GM21390 (cell line): ENCODE measurements at regions not wholly inside any gene's neighbourhood (a gene's known extent, or its start where the extent isn't known, plus 50 kb on each side); places are given as distances from the start of the nearest gene placed in this dataset.
"Not testable (repeated sequence)": the region's sequence is repeated elsewhere in the genome, so short reads cannot be mapped to it uniquely, and the experiment has no call there.

ENCODE experiments used
- ATAC-seq: cut with Tn5 transposase; IDR thresholded peaks from one replicate; pipeline ENCODE4 v1.9.1; 2021; ENCODE audit not compliant: unreplicated experiment

DNA sequence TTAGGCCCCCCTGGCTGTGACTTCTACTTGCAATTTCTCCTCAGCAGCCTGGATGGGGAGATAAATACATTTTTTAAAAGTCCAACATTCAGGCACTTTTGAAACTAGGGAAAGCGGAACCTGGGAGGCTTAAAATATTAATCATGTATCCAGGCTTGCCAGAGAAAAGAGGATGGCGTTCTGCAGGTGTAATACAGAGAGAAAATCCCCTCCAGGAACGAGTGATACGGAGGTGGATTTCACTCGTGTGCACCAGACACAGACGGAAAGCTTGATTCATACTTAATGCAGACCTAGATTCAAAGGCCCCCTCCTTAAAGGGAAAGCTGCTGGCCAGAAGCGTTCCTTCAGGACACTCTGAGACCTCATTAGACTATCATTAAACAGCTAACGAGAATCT is 354.0 kb upstream of the BOD1L1 start:
- no peak for ATAC-seq

DNA sequence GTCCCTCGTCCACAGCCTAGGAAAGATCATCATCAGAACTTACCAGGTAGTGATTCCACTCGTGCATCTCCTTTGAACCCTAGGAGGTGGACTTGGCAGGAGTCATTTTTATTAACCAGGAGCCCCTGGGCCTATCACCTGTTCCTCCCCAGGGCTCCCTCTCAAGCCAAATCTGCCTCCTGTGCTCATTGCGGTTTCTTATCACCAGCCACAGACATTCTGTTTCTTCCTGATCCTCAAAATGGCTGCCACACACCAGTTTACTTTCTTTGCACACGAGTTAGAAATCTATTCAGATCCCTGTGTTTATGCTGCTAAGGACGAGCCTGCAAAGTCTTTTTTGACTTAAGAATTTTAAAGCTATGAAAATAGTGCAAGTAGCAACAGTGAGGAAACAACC is 354.5 kb upstream of the BOD1L1 start:
- no peak for ATAC-seq

DNA sequence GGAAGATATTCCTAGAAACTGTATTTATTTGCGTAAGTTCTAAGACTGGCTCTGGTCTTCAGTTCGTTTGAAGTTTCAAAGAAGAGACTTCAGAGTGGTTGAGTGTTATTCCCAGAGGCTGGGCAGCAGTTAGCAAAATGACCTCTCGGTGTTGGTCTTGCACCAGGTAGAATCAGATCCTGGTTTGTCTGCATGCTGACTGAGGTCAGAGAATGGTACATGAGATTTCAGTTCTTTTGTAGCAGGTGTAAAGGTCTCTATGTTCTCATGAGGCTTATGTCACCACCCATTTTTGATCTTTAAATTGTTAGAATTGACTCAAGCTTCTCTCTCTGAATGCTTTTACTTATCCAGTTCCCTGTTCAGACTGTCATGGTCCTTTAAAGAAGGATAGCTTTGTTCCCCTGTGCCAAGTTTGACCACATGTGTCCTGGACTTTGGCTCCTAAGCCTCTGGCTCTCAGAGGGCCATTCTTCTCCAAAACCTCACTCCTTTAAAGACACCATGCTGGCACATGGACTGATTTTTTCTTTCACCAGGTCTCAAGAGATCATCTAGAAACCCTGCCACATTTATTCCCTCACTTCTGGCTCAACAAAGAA is 355.8 kb upstream of the BOD1L1 start:
- no peak for ATAC-seq

DNA sequence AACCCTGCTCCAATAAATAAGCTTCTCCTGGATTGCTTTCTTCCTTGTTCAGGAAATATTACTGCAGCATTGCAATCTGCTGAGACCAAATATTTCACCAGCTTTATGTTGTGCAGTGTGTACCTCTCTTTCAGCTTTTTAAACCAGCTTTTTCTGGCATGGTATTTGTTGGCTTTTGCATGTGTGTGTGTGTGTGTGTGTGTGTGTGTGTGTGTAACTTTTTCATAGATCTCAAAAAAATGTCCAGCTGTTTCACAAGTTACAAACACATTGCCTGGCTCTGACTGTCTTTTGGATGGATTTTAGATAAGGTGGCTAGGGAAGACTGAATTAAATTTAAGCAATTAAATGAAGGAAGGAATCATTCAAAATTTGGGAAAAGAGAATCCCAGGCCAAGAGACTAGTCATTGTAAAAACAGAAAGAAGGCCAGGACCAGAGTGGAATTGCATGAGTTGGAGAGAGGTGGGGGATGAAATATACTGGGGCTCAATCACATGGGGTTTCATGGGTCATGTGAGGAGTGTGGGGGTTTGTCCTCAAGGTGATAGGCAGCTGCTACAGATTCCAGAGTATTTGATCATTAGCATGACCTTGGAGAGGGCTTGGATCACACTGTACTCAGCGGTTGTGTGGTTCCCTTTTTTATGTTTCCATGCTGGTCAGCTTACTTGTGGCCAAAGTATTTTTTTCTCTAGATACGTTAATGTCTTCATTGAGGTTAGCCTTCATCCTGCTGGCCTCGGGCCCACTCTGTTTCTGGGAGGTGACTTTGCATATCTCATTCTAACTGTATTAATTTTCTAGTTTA is 357.7 kb upstream of the BOD1L1 start:
- ATAC-seq = no peak

DNA sequence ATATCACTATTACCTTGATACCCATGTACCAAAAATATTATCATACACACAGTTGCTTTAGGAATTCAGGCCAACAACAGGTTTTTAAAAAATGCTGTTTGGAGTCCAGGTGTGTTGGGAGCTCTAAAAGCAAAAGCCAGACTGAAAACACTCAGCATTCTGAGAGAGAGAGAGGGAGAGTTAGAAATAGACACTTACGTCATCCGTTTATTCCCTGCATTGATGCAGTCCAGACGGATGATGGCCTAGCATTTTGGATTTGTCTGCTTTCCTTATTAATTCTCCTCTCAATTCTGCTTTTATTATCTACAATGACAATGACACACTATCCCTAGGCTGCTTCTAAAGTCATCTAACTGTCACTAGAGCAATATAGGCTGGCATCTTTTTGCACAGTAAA is 358.3 kb upstream of the BOD1L1 start:
- ATAC-seq = no peak

DNA sequence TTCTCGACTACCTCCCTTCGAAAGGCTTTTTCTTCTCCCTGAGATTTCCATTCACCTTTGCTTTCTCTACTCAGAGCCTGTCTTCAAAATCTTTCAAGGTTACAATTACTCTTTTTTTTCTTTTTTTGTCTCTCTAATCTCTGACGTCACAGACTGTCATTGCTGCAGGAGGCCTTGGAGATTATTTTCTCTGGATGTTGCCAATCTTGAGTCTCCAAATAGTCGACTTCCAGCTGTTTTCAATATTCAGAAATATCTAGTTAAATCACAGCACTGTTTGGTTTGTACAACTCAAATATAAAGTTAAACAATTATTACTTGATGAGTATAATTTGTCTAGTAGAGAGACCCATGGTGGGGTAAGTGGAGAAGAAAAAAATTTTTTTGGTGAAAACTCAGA is 359.0 kb upstream of the BOD1L1 start:
- ATAC-seq = no peak

DNA sequence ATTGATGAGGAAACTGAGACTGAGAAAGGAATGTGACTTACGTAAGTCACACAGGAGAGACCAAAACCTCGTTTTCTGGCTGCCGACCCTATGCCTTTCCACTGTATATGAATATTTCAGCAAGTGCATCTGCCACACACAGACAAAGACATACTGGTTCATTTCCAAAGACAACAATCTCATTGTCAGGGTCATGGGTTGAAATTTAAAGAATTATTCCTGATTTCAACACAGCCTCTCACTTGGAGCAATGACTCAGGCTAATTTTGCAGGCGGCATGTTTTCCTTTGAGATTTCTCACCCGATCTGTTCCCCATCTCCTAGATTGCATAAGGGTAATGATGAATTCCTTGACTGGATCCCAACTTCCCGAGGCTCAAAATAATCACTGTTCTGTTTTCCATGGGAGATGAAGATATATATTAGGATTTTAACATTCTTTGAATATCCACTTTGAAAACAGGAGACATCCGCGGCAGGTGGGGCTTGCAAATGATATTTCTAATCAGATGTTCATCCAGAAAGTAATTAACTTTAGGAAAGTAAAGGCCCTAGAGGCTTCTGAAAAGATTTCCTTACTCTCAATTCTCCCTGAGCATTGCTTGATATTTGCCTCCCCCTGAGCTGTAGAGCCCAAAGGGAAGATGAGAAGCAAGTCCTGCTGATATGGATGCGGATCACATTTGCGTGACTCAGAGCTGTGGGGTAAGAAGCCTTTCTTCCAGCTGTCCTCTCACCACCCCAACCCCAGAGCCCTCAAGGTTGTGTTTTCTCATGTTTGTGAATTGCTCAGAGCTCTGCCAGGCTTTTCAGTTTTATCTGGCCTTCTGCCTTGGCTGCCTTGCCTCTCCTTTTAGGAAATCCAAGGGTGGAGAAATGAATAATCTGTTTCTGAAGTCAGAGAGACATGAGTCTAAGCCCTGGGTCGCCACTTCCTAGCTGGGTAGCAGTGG is 361.1 kb upstream of the BOD1L1 start:
- ATAC-seq = no peak

DNA sequence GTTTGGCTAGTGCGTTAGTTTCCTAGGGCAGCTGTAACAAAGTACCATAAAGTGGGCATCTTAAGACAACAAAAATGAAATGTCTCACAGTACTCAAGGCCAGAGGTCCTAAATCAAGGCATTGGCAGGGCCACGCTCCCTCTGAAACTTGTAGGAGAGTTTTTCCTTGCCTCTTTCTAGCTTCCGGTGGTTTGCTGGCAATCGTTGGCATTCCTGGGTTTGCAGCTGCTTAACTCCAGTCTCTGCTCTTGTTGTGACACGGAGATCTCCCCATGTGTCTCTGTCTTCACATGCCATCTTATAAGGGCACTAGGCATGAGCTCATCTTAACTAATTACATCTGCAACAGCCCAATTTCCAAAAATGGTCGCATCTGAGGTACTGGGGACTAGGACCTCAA is 362.0 kb upstream of the BOD1L1 start:
- ATAC-seq = no peak

DNA sequence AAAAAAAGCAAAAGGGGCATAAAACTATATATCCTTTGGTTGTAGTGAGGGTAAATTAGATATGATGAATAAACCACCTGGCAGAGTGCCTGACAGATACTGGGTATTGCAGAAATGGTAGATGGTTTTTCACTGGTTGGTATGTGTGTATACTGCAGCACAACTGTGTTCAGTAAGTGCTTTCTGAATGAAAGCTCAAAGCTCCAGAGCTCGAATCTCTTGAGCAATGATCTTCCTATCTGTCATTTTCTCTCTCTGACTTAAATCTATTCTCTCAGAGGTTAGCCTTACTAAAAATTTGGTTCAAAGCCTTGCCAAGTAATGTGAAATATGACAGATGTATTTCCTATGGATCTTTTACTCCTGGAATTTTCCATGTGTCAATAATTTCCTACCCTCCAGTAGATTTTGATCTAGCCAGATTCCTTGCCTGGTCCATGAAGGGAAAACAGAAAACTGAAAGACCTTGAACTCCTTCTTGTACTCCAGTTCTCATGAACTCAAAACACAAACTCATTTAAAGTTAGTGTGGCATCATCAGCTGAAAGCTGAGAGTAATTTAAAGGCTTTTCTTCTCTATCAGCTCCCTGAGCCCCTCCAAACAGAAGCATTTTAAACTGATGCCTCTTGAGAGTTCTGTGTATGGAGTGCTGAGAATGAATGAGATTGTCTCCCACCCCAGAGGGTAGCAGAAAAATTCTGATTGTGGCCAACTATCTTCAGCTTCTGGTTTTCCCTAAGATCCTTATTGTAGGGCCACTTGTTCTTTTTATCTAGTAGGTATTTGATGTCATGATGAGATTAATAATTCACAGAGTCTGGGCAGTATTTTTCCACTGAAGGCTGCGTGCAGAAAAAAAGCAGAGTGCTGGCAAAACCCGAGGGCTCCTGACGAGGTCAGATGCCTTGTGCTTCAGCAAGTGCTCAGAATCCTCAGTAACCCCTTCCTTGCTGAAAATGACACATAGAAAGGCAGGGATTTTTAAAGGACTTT is 363.4 kb upstream of the BOD1L1 start:
- no peak for ATAC-seq

DNA sequence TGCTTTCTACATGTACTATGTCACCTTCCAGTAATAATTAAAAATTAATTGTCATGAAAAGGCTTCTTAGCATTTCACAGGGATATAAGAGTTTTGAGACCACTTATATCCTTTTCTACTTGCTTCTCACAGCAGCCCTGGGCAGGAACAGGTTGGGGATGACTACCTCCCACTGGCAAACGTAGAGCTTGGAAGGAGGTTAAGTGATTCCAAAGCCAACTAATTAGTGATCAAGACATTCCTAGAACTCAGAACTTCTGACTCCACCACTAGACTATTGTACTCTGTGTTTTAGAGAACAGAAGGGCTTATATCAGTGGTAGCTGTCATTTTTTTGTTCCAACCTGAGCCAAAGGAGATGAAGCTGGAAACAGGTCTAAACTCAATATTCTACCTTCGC is 364.5 kb upstream of the BOD1L1 start:
- no peak for ATAC-seq

DNA sequence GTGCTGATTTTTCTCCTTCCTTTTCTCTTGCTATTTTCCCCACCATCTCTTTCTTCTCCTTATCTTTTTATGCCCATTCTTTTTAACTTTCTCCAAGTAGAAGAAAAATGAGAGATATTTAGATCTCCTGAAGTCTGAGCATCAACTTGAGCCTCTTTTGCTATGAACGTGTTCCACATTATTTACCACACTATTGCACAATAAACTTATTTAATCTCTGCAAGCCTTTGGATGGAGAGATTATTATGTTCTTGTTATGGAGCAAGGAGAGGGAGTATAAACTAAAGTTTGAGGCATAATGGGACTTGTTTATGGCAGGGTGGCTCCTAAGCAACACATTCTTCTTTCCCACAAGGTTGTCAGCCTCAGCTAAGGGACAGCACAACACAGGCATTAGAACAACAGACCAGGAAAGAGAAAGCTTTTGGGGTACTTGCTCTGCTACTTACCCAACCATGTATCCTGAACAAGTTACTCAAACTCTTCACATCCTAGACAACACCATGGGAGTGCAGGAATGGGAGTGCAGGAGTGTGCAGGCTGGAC is 365.5 kb upstream of the BOD1L1 start:
- no peak for ATAC-seq

DNA sequence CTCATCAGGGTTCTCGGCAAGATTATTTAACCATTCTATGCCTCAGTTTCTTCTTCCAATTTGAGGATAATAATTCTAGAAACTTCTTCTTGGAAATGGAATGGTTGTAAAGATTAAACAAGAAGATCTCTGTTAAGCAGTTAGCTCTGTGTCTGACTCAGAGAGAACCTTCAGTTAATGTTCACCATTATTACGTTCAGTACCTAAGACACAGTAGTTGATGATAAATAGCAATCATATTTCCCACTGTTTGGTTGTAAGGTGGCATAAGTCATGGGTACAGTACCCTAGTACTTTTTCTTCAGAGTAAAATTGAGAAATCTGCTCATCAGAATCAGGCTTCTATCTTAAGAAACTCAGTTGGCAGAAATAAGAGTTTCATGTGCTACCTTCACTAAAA is 366.5 kb upstream of the BOD1L1 start:
- ATAC-seq = no peak

DNA sequence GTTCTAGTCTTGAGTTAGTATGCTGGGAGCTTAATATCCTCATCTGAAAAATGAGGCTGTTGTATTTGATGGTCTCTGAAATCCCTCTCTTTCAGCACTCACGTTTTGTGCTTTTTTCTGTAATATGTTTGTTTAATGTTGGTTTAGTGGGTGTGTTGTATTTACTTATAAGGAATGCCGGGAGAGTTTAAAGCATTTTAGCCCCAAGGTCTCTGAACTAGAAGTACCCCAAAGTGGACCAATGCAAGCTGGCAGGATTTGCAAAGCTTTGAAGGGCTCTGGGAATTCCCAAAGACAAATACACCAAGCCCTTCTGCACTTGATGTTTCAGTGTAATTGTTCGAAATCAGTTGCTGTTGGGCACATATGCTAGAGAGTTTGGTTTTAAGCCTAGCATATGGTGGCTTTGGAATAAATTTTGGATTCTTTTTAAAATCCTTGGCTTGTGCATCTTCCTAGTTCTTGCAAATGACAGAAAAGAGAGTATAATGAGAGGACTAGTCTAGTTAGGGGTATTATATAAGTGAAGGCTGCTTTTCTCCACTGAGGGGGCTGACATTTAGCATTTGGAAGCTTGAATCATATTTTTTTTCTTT is 371.4 kb upstream of the BOD1L1 start:
- no peak for ATAC-seq

DNA sequence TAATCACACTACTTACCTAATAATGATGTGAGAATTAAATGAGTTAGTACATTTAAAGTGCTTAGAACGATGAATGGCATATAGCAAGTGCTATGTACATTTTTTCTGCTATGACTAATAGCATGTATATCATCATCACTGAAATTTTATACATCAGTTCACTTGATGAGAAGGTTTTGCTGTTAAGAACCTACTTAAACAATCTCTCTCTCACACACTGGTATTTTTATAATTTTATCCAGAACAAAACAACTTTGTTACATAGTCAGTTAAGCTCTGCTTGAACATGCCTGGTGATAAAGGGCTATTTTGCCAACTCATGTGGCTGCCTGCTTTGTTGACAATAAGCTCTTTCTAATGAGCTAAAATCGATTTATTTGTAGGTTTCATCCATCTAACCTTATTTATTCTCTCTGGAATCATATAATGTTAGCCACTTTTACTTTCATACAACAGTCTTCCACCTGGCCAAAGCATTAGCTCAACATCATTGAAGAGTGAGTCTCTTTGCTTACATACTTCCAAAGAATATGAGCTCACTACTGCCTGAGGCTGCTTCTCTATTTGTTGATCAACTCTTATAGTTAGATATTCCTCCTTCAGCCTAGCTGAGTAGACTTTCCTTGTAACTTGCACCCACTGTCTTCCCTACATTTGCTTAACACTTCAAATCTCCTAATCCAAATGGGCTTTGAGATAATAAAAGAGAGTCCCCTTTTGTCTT is 372.7 kb upstream of the BOD1L1 start:
- ATAC-seq = no peak

DNA sequence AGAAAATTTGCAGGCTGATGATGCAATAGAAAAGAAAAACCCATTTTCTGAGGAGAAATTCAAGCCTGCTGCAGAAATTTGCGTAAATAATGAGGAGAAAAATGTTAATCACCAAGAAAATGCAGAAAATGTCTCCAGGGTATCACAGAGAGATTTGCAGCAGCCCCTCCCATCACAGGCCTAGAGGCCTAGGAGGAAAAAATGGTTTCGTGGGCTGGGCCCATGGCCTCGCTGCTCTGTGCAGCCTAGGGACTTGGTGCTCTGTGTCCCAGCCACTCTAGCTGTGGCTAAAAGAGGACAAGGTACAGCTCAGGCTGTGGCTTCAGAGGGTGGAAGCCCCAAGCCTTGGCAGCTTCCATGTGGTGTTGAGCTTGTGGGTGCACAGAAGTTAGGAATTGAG is 374.8 kb upstream of the BOD1L1 start:
- not testable (repeated sequence) for ATAC-seq

DNA sequence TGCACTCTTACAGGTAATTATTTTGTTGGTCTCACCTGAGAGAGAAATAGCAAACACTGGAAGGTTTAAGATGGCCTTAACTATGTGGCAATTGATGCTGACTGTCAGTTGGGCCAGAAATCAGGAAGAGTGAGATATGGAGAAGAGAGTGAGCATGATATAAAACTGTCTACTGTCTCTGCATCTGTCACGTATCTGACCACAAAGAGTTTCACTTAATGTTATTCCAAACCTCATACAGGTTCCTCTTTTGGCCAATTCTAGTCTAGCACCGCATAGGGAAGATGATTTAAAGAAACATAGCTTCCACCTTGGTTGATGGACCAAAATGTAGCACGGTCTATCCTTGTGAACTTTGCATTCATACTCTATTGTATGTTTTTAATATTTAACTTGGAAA is 381.0 kb upstream of the BOD1L1 start:
- ATAC-seq = no peak

DNA sequence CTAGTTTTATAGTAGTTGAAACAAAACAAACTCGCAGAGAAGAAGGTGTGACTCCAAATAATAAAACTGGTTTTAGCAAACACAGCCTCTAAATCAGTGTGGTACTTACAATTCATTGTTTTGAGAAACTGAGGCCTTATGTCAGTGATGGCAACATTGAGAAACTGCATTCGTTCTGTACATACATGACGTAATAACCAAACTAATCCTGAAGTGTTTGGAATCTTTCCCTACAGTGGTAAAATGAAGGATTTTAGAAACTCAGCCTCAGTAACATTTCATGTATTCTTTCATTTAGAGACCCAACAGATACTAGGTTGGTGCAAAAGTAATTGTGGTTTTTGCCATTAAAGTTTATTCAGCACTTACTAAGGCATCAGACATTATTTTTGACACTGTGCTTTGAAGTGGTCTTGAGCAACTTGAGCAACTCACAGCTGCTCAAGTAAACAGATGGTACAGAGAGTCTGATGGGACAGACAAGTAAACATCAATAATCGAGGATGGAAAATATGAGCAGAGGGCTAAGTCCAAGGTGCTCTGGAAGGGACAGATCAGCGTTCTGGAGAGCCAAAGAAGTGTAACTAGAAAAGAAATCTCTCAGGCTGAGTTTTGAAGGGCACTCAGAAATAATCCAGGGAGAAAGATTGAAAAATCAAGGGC is 390.8 kb upstream of the BOD1L1 start:
- no peak for ATAC-seq

DNA sequence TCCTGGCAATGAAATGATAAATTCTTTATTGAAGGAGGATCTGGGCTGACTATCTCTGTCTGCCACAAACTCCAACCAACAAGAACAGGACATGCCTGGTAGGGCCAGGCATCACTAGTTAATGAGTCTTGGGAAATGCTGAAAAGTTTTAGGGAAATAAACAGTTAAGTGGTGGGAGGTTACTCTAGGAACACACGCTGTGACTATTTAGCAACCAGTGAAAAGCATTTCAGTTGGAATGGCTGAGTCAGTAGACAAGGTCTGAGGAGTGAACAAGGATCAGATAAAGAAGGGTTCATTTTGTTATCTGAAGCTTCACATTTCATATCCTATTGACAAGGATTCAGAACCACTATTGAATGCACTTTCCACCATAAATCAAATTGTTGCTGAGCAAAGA is 394.9 kb upstream of the BOD1L1 start:
- ATAC-seq = no peak

DNA sequence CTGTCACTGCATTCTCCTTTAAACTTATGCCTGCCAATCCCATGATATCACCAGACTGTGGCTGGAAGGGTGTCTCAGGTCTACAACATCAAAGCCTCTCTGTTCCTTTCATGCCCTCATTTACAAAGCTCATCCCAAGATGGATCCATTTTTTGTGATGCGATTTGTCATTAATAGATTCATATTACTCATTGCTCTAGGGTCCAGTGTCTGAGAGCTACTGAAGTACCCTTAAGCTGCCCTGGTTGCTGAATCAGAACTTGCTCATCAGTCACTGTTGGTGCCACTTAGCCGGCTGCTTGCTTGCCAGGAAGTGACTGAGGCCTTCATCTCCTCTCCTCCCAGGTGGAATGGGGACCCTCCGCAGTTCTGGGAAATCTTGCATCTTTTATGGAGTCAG is 395.5 kb upstream of the BOD1L1 start:
- no peak for ATAC-seq
